ENCODE measurements at regions not wholly inside any gene's neighbourhood (a gene's known extent, or its start where the extent isn't known, plus 50 kb on each side); places are given as distances from the start of the nearest gene placed in this dataset.

- Histone ChIP-seq H3K36me3 (ENCODE audit: insufficient read depth, low read length) (no peaks in the 10 kb centered on the region), H3K4me2 (ENCODE audit: low read length) (no peak overlapping the region), H3K9ac (ENCODE audit: low read depth, low read length) (no peak overlapping the region), H3K27me3 (ENCODE audit: control insufficient read depth, insufficient read depth, low read length) (no peaks in the 10 kb centered on the region), H3K9me3 (replicated peaks; ENCODE audit: low read length) (peaks cover 5% of the 10 kb centered on the region), H3K4me3 (ENCODE audit: low read length) (no peak overlapping the region), H3K4me1 (ENCODE audit: control insufficient read depth, insufficient read depth, low read length) (no peaks in the 10 kb centered on the region)
Measured at GRCh38 chr4:32735856-32736590, 2015.9 kb downstream of the PCDH7 start.

- Histone ChIP-seq H3K4me2 (ENCODE audit: low read length) (no peak overlapping the region), H3K36me3 (ENCODE audit: insufficient read depth, low read length) (no peaks in the 10 kb centered on the region), H3K4me3 (ENCODE audit: low read length) (no peak overlapping the region), H3K27me3 (ENCODE audit: control insufficient read depth, insufficient read depth, low read length) (no peaks in the 10 kb centered on the region), H3K4me1 (ENCODE audit: control insufficient read depth, insufficient read depth, low read length) (no peaks in the 10 kb centered on the region), H3K9ac (ENCODE audit: low read depth, low read length) (no peak overlapping the region), H3K9me3 (replicated peaks; ENCODE audit: low read length) (no peaks in the 10 kb centered on the region)
Measured at GRCh38 chr4:32744211-32744610, 2024.0 kb downstream of the PCDH7 start.

DNA sequence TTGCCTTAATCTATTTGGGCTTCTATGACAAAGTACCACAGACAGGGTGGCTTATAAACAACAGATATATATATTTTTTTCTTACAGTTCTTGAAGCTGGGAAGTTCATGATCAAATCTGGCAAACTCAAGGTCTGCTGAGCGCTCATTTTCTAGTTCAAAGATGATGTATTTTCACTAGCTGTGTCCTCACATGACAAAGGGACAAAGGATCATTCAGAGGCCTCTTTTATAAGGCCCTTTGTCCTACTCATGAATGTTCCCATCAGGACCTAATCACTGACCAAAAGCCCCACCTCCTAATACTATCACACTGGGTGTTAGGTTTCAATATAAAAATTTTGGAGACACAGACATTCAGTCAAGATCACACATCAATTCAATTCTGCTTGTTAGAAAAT lies 2025.2 kb downstream of the PCDH7 start:
- Histone ChIP-seq H3K4me2 (ENCODE audit: low read length) (no peak overlapping the region), H3K4me1 (ENCODE audit: control insufficient read depth, insufficient read depth, low read length) (no peaks in the 10 kb centered on the region), H3K9me3 (replicated peaks; ENCODE audit: low read length) (no peaks in the 10 kb centered on the region), H3K4me3 (ENCODE audit: low read length) (no peak overlapping the region), H3K27me3 (ENCODE audit: control insufficient read depth, insufficient read depth, low read length) (no peaks in the 10 kb centered on the region), H3K36me3 (ENCODE audit: insufficient read depth, low read length) (no peaks in the 10 kb centered on the region), H3K9ac (ENCODE audit: low read depth, low read length) (no peak overlapping the region)

DNA sequence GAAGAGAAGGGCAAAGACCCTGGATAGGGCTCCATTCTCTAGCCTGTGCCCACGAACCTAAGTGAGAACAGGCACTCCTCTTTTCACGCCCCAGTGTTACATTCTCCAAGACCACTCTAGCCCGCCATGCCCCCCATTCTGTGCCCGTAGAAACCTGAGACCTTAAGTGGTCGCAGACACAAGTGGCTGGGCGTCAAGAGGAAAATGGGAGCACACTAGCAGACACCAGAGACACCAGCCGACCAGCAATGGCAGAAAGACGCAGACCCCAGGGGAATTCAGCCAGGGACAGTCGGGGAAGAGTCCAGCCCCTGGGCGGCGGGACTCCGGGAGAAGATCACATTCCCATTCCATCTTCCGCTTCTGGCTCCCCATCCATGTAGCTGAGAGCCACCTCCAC lies 2027.9 kb downstream of the PCDH7 start:
- Histone ChIP-seq H3K4me2 (ENCODE audit: low read length) (no peak overlapping the region), H3K9me3 (replicated peaks; ENCODE audit: low read length) (no peaks in the 10 kb centered on the region), H3K9ac (ENCODE audit: low read depth, low read length) (no peak overlapping the region), H3K36me3 (ENCODE audit: insufficient read depth, low read length) (no peaks in the 10 kb centered on the region), H3K27me3 (ENCODE audit: control insufficient read depth, insufficient read depth, low read length) (no peaks in the 10 kb centered on the region), H3K4me3 (ENCODE audit: low read length) (no peak overlapping the region), H3K4me1 (ENCODE audit: control insufficient read depth, insufficient read depth, low read length) (no peaks in the 10 kb centered on the region)

DNA sequence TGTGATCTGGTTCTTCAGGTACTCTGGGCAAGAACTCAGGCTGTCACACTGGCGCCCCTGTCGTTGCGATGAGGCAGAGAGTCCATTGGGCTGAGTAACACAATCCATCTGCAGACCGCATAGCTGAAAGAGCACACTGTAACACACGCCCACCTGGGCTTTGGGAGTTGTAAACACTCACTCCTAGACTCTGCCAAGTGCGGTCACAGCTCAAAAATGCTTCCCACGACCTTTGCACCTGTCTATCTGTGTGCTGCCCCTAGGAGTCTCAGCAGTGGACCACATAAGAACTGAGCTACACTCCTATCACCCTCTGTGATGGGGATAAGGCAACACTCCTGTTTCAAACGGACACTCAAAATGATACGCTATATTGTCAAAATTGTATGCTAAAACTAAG lies 2028.3 kb downstream of the PCDH7 start:
- Histone ChIP-seq H3K4me2 (ENCODE audit: low read length) (no peak overlapping the region), H3K9ac (ENCODE audit: low read depth, low read length) (no peak overlapping the region), H3K4me3 (ENCODE audit: low read length) (no peak overlapping the region), H3K4me1 (ENCODE audit: control insufficient read depth, insufficient read depth, low read length) (no peaks in the 10 kb centered on the region), H3K9me3 (replicated peaks; ENCODE audit: low read length) (no peaks in the 10 kb centered on the region), H3K36me3 (ENCODE audit: insufficient read depth, low read length) (no peaks in the 10 kb centered on the region), H3K27me3 (ENCODE audit: control insufficient read depth, insufficient read depth, low read length) (no peaks in the 10 kb centered on the region)

DNA sequence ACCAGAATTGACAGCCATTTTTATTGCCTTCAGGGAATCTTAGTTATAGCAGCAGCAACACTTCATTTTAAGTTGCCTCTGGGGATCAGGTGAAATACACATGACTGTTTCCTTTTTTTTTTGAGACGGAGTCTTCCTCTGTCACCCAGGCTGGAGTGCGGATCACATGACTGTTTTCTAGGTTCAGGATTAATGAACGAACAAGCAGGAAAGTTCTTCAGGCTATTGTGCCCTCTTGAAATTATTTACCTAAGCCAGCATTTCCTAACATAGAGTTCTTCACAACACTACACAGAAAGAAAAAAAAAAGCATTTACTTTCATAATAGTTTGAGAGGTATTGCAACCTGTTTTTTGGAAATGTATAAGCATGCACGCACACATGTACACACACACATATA lies 2032.8 kb downstream of the PCDH7 start:
- no peak overlapping the region for H3K4me3 ChIP-seq (ENCODE audit: low read length)
- no peak overlapping the region for H3K9ac ChIP-seq (ENCODE audit: low read depth, low read length)
- H3K9me3 ChIP-seq (replicated peaks; ENCODE audit: low read length): no peaks in the 10 kb centered on the region
- no peaks in the 10 kb centered on the region for H3K36me3 ChIP-seq (ENCODE audit: insufficient read depth, low read length)
- H3K27me3 ChIP-seq (ENCODE audit: control insufficient read depth, insufficient read depth, low read length): no peaks in the 10 kb centered on the region
- no peak overlapping the region for H3K4me2 ChIP-seq (ENCODE audit: low read length)
- no peaks in the 10 kb centered on the region for H3K4me1 ChIP-seq (ENCODE audit: control insufficient read depth, insufficient read depth, low read length)

GRCh38 chr4:32768664-32769389 lies 2048.7 kb downstream of the PCDH7 start:
- Histone ChIP-seq H3K27me3 (ENCODE audit: control insufficient read depth, insufficient read depth, low read length) (no peaks in the 10 kb centered on the region), H3K9me3 (replicated peaks; ENCODE audit: low read length) (no peaks in the 10 kb centered on the region), H3K36me3 (ENCODE audit: insufficient read depth, low read length) (no peaks in the 10 kb centered on the region), H3K4me2 (ENCODE audit: low read length) (no peak overlapping the region), H3K9ac (ENCODE audit: low read depth, low read length) (no peak overlapping the region), H3K4me1 (ENCODE audit: control insufficient read depth, insufficient read depth, low read length) (no peaks in the 10 kb centered on the region), H3K4me3 (ENCODE audit: low read length) (no peak overlapping the region)

- no peaks in the 10 kb centered on the region for H3K9me3 ChIP-seq (replicated peaks; ENCODE audit: low read length)
Measured at GRCh38 chr4:32771491-32771890, 2051.3 kb downstream of the PCDH7 start.

GRCh38 chr4:32775049-32775448 lies 2054.9 kb downstream of the PCDH7 start:
- no peaks in the 10 kb centered on the region for H3K9me3 ChIP-seq (replicated peaks; ENCODE audit: low read length)
- H3K27me3 ChIP-seq (ENCODE audit: control insufficient read depth, insufficient read depth, low read length): no peaks in the 10 kb centered on the region

More at GRCh38 chr4:32771491-32771890, 2051.3 kb downstream of the PCDH7 start:
- no peaks in the 10 kb centered on the region for H3K4me1 ChIP-seq (ENCODE audit: control insufficient read depth, insufficient read depth, low read length)
- no peaks in the 10 kb centered on the region for H3K36me3 ChIP-seq (ENCODE audit: insufficient read depth, low read length)
- H3K9ac ChIP-seq (ENCODE audit: low read depth, low read length): no peak overlapping the region
- H3K4me2 ChIP-seq (ENCODE audit: low read length): no peak overlapping the region
- H3K4me3 ChIP-seq (ENCODE audit: low read length): no peak overlapping the region
- no peaks in the 10 kb centered on the region for H3K27me3 ChIP-seq (ENCODE audit: control insufficient read depth, insufficient read depth, low read length)

GRCh38 chr4:32776435-32777203 lies 2056.4 kb downstream of the PCDH7 start:
- no peaks in the 10 kb centered on the region for H3K27me3 ChIP-seq (ENCODE audit: control insufficient read depth, insufficient read depth, low read length)
- no peaks in the 10 kb centered on the region for H3K36me3 ChIP-seq (ENCODE audit: insufficient read depth, low read length)
- H3K4me3 ChIP-seq (ENCODE audit: low read length): no peak overlapping the region
- H3K4me1 ChIP-seq (ENCODE audit: control insufficient read depth, insufficient read depth, low read length): no peaks in the 10 kb centered on the region
- H3K9ac ChIP-seq (ENCODE audit: low read depth, low read length): no peak overlapping the region
- H3K9me3 ChIP-seq (replicated peaks; ENCODE audit: low read length): no peaks in the 10 kb centered on the region
- no peak overlapping the region for H3K4me2 ChIP-seq (ENCODE audit: low read length)

More at GRCh38 chr4:32775049-32775448, 2054.9 kb downstream of the PCDH7 start:
- Histone ChIP-seq H3K9ac (ENCODE audit: low read depth, low read length) (no peak overlapping the region), H3K36me3 (ENCODE audit: insufficient read depth, low read length) (no peaks in the 10 kb centered on the region), H3K4me2 (ENCODE audit: low read length) (no peak overlapping the region), H3K4me1 (ENCODE audit: control insufficient read depth, insufficient read depth, low read length) (no peaks in the 10 kb centered on the region), H3K4me3 (ENCODE audit: low read length) (no peak overlapping the region)

DNA sequence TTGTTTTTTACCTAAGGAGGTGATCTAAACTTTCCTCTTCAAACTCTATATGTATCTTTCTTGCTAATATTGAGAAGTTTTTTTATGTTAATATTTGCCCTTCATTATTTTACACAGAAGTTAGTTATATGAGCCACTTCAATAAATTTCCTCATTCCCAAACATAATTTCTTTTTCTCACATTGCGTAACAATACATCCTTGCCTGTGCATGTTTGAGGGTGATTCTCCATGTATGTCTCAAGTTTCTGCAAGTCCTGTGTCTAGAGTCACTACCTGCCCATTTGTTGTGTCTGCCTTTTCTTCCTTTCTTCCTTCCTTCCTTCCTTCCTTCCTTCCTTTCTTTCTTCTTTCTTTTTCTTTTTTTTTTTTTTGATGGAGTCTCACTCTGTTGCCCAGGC lies 2057.9 kb downstream of the PCDH7 start:
- Histone ChIP-seq H3K4me1 (ENCODE audit: control insufficient read depth, insufficient read depth, low read length) (no peaks in the 10 kb centered on the region), H3K36me3 (ENCODE audit: insufficient read depth, low read length) (no peaks in the 10 kb centered on the region), H3K27me3 (ENCODE audit: control insufficient read depth, insufficient read depth, low read length) (no peaks in the 10 kb centered on the region), H3K9ac (ENCODE audit: low read depth, low read length) (no peak overlapping the region), H3K4me2 (ENCODE audit: low read length) (no peak overlapping the region), H3K9me3 (replicated peaks; ENCODE audit: low read length) (no peaks in the 10 kb centered on the region), H3K4me3 (ENCODE audit: low read length) (no peak overlapping the region)
